GM19438 (cell line): ENCODE measurements at regions not wholly inside any gene's neighbourhood (a gene's known extent, or its start where the extent isn't known, plus 50 kb on each side); places are given as distances from the start of the nearest gene placed in this dataset.
"Not testable (repeated sequence)": the region's sequence is repeated elsewhere in the genome, so short reads cannot be mapped to it uniquely, and the experiment has no call there.

Experiments
- ATAC-seq: cut with Tn5 transposase; IDR thresholded peaks from one replicate; pipeline ENCODE4 v1.9.1; 2021; ENCODE audit warnings: low read depth; ENCODE audit not compliant: unreplicated experiment

DNA sequence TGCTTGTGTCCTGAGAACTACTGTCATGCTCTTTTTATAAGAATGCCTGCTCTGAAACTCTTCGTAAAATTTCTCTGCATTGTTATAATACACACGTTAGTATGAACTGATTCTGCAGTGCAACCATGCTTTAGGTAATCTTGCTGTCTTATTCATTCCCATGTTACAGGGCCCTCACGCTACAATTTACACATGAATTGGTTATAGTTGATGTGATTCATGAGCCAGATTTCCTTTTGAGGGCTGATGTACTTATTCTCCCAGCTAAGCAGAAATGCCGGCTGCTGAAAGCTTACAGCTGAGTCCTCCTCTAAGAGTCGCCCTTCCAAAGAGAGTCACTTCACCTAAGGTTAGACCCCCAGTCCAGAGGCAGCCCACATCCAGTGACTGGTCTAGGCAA, 233.5 kb upstream of the PCSK5 start:
- ATAC-seq, result no peak

DNA sequence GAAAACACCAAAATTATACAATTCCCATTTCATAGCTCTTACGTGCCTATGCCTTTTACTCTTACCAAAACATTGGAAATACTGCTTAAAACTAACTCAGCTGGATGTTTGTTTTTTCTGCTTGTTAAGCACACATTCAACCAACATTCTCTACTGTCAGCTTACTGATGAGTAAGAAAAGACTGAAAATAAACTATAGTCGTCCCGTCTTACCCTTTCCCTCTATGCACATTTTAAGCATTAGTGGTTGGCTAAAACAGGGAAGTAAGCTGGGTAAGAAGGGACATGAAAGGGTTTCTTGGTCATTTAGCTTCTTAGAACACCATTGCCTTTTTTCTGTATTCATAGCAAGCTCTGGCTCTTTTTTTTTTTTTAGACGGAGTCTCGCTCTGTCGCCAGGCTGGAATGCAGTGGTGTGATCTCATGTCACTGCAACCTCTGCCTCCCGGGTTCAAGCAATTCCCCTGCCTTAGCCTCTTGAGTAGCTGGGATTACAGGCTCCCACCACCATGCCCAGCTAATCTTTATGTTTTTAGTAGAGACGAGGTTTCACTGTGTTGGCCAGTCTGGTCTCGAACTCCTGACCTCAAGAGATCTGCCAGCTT, 232.1 kb upstream of the PCSK5 start:
- ATAC-seq, result no peak

DNA sequence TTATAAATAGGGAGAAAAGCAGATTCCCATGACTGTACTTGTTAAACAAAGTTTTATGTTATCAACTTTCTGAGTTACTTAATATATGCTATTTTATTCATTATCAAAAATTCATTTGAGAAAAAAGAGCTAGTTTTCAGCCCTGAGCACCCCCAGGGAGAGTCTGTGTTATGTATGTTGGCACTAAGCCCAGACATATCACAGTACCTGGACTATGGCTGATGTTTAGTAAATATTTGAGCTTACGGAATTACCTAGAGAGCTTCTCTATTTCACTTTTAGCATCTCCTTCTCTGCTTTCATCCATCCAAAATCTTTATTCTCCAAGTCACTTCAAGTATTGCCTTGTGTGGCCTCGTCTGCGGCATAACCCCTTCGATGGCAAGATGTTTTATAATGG, 225.9 kb upstream of the PCSK5 start:
- no peak for ATAC-seq

DNA sequence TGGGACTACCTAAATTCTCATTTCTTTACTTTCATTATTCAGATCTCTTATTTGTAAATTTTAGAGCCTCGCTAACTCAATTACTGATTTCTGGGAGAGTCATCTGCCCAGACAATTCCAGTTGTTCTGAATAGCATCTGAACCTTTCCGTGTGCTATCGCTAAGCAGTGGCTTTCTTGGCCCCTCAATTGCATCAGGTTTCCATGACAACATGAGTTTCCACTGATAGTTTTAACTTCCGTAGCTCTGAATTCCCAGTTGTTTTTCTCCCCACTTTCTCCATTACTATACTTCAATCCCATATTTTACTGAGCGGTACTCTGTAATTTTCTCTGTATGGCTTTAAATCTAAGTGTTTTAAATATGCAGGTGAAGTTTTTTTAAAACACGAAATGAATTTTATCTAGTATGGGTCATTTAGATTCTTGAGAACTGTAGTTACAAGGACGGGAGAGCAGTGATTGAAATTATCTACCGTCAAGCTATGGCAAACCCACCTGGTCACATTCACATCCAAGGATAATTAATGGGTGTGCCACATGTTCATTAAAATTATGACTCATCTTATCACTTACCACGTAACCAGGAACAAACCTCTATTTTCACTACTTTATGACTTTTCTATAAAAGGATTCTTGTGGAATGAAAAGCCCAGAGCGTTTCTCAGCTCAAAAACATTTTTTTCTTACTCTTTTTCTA, 223.5 kb upstream of the PCSK5 start:
- no peak for ATAC-seq

DNA sequence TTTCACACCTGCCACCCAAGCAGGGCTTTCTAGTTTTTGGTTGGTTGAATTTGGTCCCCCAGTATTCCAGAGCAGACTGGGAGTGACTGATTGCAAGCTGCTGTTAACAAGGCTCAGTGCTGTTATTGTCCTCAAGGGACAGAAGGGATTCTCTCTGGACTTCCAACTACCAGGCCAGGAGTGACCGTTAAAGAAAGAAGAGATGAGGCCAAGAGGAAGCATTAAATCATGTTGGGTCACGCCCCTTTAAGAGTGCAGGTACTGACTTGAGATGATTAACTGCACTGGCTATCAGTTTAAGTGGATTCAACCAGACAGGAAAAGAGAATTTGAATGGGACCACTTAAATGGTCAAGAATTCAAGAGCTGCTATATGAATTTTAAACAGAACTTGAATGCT, 220.8 kb upstream of the PCSK5 start:
- ATAC-seq, result no peak

DNA sequence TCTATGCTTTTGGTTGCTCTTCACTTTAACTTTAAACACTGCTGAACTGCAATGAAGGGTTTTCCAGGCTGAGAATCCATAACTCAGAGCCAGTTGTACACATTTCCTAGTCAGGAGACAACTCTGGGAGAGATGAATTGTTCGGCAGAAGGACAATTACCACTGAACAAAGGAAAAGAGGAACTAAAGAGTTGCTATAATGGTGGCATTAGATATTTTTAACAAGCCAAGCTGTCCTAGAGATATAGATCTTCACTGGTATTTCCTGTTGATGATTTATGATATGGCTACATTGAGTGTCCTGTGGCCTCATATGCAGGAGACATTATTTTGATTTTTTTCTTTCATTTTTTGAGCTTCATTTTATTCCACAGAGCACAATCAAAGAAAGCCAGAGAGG, 219.1 kb upstream of the PCSK5 start:
- no peak for ATAC-seq

DNA sequence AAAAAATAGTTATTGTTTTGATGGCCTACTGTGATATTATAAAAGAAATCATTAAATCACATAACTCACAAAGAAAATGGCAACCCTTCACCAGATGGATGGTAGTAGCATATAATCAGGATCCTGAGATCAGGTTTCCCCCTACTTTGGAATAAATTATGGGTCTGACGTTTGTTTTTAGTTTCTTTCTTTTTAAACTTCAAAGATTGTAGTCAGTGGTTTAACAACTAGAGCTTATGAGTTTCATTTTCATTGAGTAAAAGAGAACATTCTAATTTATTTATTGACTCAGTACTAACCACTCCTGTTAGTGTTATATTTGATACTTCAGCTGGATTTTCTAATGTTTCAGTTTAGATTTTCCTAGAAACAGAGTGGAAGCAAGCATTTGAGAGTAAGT, 218.0 kb upstream of the PCSK5 start:
- ATAC-seq, result no peak

DNA sequence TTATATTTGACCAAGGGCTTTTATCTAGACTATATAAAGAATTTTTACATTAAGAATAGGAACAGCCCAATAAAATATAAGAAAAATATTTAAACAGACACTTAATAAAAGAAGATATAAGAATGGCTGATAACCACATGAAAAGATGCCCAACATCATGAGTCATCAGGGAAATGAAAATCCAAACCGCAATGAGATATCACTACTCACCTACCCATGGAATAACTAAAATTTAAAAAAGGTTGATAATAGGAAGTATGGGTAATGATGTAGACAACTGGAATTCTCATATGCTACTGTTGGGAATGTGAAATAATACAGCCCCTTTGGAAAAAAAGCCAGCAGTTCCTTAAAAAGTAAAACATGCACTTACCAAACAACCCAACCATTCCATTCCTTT, 206.9 kb upstream of the PCSK5 start:
- ATAC-seq, result no peak

DNA sequence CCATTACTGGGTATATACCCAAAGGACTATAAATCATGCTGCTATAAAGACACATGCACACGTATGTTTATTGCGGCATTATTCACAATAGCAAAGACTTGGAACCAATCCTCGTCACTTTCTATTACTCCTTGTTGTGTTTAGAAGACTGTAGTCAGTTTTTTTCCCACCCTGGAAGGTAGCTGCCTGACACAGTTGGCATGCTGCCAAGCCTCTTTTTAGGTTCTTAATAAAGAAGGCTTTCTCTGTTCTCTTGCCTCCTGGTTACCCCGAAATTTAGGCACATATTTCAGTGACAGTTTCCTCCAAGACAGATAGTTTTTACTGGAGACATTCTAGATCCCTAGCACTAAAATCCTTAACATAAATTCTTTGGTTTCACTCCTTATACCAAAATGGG, 205.4 kb upstream of the PCSK5 start:
- no peak for ATAC-seq

DNA sequence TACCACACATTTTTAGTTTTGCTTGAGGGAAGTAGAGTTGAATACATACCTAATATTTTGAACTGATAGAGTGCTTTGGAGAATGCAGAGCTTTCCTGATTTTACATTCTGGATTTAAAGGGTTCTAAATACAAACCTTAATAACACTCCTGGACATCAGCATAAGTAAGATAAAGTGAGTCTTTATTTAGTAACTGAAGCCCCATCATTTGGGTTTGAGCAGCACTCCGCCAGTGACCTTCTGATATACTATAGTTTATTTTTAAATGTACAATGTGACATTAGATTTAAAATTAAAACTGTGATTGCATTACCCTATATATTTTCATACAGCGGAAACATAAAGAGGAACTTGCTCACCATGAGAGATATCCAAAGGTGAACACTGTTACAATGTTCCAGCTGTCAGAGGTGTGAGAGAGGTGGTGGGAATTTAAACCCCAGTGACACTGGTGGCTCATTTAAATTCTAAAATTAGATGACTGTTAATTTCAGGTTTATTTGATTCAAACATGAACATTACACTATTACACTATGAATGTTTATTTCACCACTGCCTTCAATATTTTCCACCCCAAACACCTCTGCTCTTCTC, 203.0 kb upstream of the PCSK5 start:
- no peak for ATAC-seq

DNA sequence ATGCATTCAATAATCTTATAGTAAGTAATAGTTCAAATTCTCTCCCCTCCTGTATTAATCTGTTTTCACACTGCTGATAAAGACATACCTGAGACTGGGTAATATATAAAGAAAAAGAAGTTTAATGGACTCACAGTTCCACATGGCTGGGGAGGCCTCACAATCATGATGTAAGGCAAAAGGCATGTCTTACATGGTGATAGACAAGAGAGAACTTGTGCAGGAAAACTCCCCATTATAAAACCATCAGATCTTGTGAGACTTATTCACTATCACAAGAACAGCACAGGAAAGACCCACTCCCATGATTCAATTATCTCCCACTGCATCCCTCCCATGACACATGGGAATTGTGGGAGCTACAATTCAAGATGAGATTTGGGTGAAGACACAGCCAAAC, 199.9 kb upstream of the PCSK5 start:
- not testable (repeated sequence) for ATAC-seq

DNA sequence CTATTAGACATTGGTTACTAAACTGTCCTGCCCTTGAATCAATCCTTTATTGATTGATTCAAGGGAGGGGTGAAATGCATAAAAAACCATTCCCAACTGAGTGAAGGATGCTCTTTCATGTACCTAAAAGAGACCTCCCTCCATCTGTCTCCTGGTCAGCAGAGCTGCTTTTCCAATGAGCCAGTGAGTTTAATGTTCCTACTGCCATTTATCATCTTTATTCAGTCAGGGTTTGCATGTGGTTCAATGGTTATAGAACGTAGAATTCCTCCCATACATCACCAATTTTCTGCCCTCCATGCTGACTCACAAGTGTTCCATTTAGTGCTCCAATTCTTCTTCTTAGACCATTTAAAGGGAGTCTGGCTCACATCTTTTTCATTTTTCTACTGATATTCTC, 199.1 kb upstream of the PCSK5 start:
- ATAC-seq, result no peak

DNA sequence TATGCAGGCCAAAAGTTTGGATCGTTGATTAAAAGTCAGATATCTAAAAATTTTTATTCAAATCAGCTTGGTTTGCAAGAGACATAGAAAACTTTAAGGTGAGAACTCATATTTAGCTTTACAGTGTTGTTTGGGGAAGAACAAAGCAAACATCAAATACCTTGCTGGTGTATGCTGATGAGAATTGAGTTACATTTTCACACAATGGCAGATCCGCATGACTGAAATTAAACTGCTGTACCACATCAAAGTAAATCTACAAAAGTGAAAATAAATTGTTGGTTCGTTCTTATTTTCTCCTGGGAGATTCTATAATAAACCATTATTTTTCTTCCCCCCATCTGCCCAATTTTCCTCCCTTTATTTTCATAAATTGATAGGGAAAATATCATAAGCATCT, 198.2 kb upstream of the PCSK5 start:
- no peak for ATAC-seq

DNA sequence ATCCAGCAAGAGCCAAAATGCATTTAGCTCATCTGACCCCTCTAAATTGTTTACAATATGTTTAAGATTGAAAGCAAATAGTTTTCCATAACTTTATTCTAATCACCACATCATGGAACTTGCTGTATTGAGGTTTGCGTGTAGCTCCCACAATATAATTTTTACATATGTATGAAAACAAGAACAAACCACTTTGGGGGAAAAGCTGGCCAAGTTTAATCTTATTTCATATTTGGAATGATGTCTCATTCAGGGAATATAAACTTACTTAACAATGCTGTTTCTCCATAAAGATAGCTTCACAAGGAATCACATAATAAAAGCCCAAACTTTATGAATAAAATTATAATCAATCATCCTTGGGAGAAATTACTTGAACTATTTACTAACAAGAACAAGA, 194.6 kb upstream of the PCSK5 start:
- no peak for ATAC-seq

DNA sequence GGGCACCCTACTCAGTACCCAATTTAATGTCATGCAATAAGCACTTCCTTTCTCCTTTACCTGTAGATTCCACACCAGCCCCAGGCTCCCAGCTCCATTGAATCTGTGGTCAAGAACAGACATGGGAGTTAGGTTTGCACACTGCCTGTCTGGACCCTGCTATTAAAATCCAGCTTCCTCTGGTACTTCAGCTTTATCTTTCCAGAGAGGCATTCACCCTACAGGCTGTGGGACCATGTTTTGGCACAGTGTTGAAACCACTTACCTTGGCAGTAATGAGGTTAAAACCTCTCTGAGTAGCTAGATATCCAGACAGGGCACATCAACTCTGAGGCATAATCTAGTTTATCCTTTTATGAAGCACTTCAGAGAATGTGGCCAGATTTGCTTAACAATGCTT, 191.5 kb upstream of the PCSK5 start:
- no peak for ATAC-seq

DNA sequence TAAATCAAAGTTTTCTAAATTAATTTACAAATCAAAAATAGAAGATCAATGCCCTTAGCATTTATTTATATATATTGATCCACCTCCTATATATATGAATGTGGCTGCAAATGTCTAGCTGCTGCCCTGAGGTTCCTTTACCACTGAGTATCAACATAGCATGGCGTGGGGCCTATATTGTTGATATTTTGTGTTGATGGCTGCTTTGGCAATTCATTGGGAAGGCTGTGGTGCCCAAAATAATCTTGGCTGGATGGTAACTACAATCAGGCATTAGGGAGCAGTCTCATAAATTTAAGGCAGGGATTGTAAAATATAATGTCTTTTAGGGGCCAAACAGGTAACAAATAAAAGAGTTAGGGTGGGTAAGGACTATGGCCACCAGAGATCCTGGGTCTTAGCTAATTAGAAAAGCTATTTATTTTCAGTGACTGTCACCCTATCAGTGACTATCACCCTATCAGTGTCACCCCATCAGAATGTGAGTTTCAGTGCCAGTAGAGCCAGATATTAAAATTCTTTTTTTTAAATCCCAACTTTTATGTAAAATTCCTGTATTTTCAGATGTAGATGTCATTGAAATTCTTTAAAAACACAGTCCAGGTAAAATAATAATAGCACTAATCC, 190.7 kb upstream of the PCSK5 start:
- no peak for ATAC-seq

DNA sequence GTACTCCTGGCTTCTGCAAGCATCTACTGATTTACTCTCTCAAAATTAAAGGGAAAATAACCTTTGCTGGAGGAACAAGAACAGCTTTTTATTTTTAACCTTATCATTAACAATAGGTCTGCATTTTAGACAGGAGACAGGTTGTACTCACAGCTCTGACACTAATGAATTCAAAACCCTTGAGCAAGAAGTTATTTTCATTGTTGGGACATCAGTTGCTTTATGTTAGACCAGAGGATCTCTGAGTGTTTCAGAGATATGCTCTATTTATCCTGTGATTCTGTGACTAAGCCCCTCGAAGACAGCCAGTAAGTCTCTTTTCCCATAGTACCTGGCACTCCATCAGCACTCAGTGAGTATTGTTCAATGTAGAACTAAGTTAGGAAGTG, 190.2 kb upstream of the PCSK5 start:
- no peak for ATAC-seq

DNA sequence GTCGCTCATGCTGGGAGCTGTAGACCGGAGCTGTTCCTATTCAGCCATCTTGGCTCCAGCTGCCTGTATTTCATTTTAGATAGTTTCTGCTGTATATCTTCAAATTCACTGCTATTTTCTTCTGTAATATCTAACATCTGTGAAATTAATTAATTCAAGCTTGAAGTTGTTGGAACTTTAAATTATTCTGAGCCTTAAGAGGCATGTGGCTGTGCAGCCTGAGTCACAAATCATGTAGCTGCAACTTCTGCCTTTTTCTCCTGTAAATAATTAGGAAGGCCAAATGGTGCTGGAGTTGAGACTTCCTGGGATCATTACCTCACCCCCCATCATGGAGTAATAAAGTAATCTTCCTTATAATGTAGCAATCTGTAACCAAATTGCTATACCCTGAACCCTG, 183.3 kb upstream of the PCSK5 start:
- no peak for ATAC-seq

DNA sequence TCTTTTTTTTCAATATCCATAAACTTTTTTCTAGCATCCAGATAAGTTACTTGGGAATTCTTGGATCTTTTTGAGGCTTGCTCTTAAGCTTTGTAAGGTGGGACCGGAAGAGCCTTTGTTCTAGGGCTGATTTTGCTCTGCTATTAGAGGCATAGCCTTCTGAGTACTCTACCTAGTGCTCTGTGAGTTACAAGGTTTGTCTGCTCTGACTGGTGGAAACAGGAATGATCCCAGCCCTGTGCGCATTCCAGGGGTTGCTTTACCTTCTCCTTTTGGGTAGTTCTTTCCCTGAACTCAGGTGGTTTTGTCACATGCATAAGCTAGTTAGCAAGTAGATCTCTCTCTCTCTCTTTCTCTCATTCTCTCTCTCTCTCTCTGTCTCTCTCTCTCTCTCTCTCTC, 180.8 kb upstream of the PCSK5 start:
- ATAC-seq, result no peak

DNA sequence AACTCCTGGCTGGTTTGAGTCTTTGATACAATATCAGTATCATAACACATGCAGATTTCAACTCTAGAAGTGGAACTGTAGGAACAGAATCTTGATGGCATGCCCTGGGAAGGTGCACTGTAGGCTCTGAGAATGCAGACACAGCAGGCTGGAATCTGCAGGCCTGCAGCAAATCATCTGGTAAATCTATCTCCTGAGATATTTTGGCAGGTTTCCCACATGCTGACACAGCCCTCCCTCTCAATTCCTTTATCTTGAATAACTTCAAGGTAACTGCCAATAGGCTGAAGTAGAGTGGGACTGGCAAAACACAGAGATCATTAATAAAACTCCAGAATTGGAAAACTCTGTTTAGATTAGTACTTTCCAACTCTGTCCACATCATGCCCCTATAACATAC, 177.8 kb upstream of the PCSK5 start:
- ATAC-seq, result no peak

DNA sequence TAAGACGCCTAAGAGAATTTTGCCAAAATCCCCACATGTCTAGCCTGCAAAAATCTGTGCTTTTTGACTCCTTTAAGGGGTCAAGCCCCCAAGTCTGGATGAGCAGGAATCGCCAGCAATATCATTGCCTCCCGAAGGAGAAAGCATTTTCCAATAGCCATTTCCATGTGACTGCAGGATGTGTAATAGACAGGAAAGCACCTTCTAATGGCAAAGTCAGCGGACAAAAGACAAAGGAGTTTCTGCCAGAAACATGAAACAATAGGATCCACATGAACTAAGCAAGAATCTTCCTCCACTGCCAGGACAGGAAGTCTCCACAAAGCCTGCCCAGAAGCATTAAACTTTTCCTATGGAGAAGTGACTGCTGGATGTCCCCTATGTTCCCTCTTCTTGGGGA, 177.1 kb upstream of the PCSK5 start:
- no peak for ATAC-seq

DNA sequence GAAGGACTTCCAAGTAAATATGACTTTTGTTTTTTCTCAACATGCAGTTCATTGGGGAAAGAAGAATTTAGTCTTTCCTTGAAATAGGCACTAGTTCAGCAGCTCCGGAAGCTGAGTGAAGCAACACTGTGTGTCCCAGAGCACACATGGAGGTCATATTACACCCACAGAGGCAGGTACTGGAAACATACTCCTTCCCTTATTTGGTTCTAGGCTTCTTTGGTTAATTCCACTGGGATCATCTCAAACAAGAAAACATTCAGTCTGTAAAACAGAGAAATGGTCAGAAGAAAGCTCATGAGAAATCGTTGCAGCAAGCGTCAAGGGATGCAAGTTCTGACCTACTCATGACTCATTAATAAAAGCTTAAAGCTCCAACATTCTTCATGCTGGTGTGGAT, 175.1 kb upstream of the PCSK5 start:
- no peak for ATAC-seq
